GM12892 (cell line): ENCODE measurements at regions not wholly inside any gene's neighbourhood (a gene's known extent, or its start where the extent isn't known, plus 50 kb on each side); places are given as distances from the start of the nearest gene placed in this dataset.

Source experiments
- POLR2A ChIP-seq: IDR thresholded peaks from 2 replicates; pipeline ENCODE4 v1.6.1; 2011; ENCODE audit warnings: low read depth, low read length, control low read depth
- POLR2AphosphoS5 ChIP-seq: IDR thresholded peaks from 2 replicates; pipeline ENCODE4 v1.6.1; 2011; ENCODE audit warnings: low read depth, low read length, control low read depth
- TAF1 ChIP-seq: IDR thresholded peaks from 2 replicates; pipeline ENCODE4 v1.6.1; 2011; ENCODE audit warnings: low read depth, mild to moderate bottlenecking, control low read depth, low read length, borderline replicate concordance

DNA sequence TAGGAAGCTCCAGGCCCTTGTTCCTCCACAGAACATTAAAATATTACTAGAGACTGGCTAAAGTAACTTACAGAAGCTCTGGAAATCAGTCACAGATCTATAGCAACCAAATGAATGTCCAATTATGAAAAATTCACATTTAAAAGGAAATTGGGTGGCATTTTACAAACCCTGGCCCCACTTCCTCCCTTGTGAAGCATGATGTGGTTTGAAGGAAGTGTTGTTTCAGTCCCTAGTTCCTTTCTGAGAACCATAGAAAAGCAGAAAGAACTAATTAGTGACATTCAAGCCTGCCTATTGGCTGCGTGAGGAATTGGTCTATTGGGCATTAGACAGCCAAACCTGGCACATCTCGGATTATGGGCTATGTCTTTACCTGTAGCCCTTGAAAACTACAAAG, 649.7 kb upstream of the NEGR1 start:
- TF ChIP-seq POLR2A (no peak), POLR2AphosphoS5 (no peak), TAF1 (no peak)
